ENCODE measurements at regions not wholly inside any gene's neighbourhood (a gene's known extent, or its start where the extent isn't known, plus 50 kb on each side); places are given as distances from the start of the nearest gene placed in this dataset.
A peak's percentile ranks its signal among the peaks of the same experiment; 100 is the strongest.

DNA sequence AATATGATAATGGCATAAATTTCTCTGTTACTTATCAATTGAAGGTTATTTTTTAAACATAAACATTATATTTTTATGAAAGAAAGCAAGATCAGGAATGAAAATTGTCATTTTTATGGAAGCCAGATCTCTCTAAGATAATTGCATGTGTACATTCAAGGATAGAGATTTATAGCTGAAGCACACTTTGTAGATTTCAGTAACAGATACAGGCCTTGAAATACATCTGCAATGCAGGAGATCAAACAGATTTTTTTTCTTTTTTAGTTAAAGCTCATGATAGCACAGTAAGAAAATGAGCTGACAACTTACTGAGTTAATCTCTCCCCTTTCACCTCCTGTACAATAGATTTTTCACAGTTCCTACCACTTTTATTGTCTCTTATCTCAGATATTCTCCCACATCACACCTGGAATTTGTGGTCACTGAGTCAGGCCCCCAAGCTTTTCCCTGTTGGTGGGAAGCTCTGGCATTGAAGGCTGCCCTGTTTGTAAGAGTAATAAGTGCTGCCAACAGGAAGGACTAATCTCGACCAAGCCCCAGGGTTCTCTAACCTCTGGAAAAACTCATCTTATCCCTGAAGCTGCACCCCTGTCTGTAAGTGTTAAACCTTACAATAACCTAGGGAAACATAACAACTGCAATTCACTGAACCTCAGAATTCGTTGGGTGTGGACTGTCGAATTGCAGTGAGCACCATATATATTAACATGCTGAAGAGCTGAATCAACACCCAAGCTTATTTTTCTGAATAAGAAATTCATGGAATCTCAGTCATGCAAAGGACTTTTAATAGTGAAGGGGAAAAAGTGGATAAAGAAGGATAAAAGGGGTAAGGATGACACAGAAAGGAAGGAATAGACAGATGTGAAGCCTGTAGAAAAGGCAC is 599.0 kb downstream of the LMO4 start:
- no peak for DNase-seq

DNA sequence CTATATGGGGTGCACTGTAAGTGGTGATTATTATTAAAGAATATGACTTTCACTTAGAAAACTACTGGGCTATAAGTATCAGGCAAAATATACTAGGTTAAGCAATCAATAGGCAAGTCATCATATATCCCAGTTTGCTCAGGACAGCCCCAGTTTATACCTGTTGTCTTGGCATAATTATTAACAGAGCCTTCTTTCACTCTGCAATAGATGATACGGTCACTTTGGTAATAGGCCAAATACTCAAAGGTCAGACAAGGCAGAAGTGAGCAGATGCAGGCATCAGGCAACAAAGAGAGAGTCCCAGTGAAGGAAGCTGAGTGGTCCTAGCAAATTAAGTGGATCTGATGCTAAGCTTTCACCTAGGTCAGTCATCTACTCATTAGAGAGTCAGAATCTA is 599.9 kb downstream of the LMO4 start:
- no peak for DNase-seq

DNA sequence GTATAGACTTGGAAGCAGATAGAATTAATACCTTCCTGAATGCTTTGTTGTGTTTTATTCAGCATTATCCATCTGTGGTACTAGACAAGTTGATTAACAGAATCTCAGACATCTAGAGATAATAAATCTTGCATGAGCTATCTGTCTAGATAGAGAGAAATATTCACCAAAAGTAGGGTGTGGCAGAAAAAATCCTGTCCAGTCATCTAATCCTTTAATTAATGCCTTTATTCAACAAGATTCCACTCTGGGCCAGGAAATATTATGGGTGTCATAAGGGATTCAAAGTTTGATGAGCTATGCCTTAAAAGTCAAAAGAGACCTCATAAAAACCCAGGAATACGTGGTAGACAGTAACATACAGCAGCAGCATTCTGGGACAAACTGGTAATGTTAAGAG is 601.2 kb downstream of the LMO4 start:
- DNase-seq: no peak

DNA sequence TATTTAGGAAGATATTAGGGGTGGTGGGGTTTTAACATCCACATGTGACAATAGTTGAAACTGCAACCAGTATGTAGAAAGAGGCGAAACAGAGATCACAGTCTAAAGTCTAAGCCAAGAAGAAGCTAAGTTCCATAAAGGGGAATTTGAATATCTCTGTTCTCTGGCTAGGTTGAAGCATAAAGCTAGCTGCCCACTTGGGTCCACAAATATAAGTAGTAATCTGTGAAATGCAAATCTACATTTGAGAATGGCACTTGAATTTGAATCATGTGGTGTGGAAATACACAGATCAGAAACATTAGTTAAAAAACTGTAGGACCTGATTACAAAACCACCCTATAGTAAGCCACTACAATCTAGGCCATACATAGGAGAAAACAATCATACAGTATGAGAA is 602.1 kb downstream of the LMO4 start:
- DNase-seq: no peak

DNA sequence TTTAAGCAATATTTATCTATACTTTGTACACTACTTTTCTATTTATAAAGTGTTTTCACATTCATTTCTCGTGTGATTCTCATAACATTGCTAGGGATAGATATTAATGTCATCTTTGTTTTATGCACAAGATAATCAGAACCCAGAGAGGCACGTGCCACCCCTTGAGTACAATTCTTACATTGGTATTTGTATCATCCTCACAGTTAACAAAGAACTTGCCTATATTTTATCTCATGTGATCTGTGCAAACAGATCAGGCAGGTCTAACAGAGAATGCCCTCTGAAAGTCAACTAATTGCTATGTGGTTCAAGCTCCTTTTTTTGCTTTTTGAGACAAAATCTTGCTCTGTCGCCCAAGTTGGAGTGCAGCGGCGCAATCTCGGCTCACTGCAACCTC is 604.5 kb downstream of the LMO4 start:
- DNase-seq: no peak

DNA sequence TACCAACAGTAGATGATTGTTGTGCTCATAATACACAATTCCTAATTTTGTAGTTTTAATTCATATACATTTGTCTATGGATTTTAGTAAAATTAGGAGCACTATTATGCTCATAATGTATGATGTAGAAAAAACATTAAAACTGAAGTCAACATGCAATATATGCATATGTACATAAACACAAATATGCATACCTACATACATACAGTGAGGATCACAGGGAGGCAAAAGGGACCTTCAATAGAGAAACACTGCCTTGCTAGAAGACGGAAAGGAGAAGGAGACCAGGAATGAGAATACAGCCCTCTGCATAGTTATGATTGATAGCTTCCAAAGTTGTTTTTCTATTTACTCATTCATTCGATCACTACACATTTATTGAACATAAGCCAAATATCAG is 606.5 kb downstream of the LMO4 start:
- DNase-seq: no peak

DNA sequence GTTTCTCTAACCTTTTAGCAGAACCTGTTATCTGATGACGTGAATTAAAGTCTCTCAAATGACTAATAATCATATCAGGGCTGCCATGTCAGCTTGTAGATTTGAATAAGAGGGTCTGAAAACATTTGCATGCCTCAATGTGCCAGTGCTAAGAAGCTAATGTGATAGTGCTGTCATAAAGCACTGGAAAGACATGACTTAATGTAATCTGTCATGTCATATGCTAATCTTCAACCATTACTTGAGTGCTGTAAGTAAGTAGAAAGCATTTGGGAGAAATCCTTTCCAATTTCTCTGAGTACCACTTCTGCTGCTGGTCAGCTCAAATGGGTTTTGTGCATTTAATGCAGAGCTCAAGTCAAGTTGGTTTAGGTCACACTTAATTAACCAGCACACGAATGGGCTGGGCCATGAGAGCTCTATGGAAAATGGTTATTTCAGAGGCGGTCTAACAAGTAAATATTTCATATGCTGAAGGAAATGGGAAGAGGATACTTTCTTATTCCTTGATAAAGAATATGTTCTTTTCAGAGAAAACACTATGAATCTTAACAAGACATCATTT is 609.2 kb downstream of the LMO4 start:
- no peak for DNase-seq

DNA sequence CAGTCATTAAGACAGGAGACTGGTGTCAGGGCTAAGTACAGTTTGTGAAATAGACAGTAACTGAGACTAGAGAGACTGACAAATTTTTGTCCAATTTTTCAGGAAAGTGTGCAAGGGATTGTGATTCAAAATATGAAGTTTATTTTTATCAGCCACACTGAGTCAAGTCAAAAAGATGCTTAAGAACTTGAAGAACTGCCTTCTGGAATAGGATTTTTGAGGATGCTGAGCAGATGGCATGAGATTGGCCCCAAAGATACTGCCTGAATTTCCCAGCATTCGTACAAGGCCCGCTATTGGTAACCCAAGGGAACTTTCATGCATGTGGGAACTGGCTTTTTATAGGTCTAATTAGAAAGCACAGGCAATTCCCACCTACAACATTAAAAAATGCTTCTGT is 610.0 kb downstream of the LMO4 start:
- no peak for DNase-seq

DNA sequence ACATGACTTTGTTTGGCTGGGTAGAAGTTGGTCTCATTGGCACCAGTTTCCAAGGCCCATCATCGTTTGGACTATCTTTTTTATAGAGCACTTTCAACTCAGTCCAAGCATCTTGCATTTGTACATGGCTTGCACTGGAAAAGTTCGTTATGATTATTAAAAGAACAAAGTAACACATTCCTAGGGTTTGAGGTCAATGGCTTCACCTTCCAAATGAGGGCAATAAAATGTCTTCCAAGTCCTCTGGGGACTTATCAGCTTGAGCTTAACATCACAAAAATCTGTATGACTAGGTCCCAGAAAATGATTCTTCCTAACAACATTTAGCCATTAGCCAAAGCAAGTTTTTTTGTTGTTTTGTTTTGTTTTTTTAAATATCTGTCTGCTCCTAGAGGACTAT is 610.8 kb downstream of the LMO4 start:
- DNase-seq: no peak

DNA sequence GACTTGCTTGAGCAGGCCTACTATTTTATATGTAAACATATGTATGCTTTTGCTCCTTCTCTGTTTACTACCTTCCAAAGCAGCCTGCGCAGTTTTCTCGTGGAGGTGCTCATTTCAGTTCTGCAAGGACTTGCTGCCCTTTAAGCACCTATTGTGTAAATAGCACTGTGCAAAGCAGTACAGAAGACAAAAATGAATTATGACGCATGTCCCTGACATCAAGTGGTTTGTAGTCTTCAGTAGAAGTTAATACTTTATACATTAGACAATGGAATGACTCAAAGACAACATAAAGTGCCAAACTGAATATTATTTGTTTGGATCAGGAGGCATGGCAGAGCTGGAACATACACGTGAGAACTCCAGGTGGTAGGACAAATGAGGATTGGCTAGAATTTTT is 611.7 kb downstream of the LMO4 start:
- no peak for DNase-seq

DNA sequence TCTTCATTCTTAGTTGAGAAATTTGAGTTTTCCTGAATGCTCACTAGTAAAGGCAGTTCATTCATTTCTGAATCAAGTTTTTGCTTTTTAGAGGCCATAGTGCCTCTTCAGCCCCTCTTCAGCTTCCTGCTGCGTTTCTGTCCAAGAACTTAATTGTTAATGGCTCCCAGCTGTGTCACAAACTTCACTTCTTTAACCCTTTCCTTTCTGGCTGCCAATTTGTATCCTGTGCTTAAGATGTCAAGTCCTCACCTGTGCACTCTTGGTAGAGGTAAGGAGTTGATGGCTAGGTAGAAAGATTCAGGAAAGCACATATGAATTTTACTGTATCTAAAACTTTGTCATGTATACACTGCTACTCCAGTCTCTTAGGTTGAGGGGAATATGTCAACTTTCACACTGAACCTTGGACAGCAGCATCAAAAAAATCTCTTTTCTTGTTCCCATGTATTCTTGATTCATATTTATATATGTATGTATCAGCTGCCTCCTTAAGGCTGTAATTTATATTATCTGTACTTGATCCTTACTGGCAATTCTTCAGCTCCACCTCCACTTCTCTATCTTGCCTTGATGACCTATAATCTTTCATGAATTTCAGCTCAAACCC is 612.8 kb downstream of the LMO4 start:
- DNase-seq: no peak

DNA sequence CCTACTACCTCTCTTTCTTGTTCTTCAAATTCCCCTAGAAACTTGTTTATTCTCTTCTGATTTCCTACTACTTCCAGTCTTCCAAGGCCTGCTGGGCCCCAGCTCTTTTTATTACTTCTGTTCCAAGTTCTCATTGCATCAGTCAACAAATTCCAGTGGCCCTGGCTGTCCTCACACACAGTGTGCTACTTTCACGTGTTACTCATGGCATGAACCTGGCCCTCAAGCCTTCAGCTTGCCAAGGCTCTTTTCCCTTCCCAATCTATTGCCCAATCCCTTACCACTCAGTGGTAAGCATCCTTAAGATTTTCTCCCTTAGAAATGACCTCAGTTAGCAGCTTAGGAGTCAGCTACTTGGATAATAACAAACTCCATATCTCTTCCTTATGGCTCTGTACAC is 613.5 kb downstream of the LMO4 start:
- no peak for DNase-seq

DNA sequence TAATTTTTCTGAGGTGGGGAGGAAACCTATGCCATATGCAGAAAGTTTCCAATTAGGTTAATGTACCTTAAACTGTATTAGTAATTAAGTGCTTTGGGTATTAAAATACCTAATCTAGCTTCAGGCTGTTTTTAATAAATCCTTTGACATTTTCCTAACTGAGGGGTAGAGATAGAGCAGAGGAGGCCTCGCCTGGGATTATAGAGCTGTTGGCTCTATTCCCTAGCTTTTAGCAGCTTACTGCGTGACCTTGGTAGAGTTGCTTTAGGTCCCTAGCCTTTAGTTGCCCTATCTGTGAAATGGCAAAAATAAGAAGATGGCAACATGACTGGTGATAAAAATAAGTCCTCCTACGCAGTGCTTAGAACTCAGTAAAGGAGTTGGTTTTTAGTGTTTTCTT is 621.0 kb downstream of the LMO4 start:
- no peak for DNase-seq

DNA sequence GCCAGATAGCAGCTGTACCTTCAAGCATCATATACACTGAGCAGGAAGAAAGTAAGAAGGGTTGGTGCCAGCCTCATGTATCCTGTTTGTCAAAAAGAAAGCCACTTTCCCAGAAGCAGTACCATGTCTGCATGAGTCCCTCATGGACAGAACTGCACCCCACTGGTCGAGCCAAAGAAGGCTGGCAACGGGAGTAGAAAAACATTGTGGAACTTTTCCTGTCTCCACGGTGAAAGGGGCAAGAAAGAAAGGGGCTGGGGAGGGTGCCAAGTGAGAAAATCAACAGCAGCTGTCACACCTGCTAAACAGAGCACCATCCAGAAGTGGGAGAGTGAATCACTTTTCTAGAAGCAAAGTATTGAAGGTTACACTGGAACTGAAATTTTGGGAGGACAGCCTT is 621.7 kb downstream of the LMO4 start:
- DNase-seq: peak; percentile 33

DNA sequence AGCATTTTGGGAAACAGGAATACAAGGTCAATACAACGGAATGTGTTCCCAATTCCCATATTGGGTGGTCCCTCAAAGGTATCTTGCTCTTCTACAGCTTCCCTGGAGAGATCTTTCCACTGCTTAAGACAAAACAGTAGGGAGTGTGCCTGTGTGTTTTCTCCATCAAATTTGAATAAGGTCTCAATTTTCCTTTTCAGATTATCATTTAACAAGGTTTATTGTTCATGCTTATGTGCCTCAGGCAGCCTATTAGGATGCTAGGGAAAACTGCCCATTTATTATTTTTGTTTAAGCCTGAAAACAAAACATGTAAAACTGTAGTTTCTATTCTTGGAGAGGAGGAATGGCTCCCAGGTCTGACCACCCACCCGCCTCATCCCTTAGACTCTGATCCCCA is 622.7 kb downstream of the LMO4 start:
- no peak for DNase-seq

DNA sequence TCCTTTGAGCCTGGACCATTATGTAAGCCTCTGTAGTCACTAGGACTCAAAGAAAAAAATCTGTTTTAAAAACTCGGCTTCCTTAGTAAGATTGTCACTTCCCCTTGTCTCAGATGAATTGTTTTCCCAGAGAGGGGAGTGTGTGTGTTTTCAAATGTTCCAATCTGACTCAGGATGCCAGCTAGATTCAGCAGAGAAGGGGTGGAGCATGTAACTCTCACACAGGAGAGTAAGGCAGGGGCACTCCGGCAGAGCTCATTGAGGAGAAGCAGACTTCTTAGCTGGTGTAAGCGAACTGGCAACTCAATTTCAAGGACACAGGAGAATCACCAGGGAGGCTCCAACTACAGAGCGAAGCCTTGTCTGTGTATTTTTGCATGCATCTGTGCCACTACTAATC is 623.2 kb downstream of the LMO4 start:
- DNase-seq: no peak

DNA sequence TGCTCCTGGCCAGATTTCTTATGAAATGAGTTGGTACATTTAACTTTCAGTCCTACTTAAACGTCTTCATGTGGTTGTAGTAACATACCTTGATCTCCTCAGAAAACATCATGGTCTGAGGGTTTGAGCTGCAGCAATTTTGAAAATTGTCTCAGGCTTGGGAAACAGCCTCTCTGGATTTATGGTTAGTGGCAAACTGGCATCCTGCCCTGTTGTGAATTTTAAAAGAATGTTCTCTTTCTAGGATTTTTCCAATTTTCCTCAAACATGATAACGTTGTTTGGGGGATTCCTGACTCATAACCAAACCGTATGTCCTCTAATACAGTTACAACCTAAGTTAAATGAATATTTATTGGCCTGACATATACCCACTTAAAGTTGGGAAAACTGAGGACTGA is 624.4 kb downstream of the LMO4 start:
- DNase-seq: no peak

DNA sequence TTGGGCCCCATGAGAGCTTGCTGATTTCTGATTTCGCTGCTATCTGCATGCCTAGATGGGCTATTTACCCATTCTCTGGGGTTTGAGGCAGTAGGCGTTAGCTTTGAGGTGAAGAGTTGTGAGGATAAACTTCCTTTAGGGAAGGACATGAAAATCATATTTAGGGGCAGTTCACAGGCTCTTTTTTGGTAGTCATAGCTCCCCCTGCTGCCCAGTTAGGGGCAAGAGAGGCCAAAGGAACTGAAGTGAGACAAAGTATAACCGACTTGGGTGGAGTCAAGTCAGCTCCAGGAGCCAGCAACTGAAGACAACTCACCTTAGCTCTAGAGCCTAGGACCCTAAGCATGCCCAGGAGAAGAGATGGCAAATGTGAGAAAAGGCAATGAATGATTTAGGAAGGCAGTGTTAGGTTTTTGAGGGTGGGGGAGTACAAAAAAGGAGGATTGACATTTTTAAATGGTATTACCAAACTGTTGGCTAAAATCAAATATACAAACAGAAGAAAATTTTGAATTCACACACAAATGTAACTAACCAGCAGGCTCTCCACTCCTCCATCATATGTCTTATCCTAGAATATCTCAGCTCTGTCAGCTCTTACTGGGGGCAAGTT is 625.2 kb downstream of the LMO4 start:
- peak; percentile 11 for DNase-seq

DNA sequence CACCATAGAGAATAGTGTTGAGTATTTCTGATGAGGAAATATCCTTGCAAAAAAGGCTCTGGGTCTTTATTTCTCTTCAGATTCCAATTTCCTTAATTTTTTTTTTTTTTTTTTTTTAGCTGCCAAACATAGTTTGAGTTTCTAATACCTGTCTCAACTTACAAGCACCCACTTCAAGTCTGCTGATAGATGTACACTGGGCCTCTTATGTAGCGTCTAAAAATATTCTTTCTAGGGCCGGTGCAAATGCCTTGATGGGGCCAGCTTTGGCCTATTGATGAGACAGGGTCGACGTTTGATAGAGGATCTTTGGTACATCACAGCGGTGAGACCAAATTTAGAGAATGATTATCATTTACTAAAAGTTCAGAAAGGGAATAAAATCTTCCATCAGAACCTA is 626.4 kb downstream of the LMO4 start:
- no peak for DNase-seq

DNA sequence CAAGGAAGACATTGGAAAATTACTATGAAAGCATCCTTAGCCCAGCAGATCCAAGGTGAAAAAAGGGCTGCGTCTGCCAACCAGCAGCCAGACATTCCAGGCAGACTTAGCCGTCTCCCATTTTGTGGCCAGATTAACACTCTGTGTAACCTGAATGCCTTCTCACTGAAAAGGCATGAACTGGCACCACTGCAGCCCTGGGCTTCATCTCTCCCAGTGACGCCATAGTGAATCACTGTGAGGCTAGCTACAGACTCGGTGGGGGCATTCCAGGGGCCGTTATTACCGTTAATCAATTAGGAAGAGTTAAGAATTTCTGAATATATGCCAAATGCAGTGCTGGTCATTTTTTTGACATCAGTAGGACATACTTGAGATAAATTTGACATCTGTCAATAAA is 627.4 kb downstream of the LMO4 start:
- DNase-seq: peak; percentile 23

DNA sequence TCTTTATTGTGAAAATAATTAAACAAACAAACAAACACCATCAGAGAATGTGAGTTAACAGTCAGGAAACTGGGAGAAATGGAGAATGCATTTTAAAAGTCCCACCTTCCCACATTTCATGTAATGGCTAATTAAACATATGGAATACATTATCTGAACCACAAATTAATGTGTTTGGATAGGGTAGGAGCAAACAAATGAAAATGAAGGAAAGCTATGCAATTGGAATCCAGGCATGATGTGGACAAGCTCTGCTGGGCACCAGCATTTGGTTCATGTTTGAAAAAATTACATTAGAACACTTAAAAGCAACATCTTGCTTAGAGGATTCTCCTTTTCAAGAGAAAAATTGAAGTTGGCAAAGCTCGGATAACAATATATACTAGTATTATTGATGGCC is 628.1 kb downstream of the LMO4 start:
- no peak for DNase-seq

DNA sequence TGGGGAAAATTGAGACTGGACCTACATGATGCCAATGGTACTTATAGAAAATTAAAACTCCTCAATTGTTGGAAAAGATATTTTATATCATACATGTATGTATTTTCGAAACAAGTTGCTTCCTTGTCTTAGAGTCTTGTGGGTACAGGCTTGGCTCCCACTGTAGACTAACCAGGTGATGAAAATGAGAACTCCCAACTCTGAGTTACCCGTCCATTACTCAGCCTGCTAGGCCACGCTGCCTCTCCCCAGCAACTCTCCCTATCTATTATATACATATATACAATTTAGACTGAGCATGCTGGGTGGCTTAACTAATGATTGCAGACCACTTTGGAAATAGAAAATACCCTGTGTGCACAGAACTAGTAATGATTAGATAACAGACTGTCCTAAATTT is 628.7 kb downstream of the LMO4 start:
- no peak for DNase-seq

DNA sequence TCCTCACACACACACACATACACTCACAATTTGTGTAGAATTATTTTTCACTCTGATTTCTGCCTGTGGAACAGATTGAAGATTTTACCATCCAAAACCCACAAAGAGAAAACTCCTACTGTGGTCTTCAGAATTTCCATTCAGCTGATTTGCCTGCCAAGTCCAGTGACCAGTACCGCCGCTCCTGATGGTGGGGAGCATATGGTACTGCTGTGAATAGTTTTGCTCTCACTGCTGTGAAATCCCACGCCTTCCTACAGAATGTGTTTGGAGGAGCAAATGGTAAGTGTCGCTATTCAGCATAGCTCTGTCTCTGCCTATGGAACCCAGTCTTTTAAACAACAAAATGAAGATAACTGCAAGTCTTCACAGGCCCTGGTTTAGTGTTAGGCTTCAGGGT is 629.5 kb downstream of the LMO4 start:
- DNase-seq: peak; percentile 48

DNA sequence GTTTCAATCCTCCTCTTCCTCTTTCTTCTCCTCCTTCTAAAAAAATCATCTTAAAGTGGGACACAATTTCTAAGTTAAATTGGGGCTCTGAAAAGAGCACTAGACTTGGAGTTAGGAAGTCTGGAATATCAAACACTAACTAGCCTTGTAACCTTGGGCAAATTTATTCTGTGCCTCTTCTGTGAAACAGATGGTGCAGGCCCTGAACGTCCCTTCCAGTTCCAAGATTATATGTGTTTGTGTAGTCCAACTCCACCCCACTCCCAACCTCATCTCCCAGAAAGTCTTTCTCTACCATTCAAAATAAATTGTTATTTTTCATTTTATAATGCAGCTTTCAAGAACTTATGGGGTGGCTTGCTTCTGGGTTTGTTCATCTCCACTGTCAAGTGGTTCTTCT is 630.0 kb downstream of the LMO4 start:
- DNase-seq: no peak
